ENCODE measurements at regions not wholly inside any gene's neighbourhood (a gene's known extent, or its start where the extent isn't known, plus 50 kb on each side); places are given as distances from the start of the nearest gene placed in this dataset.

DNA sequence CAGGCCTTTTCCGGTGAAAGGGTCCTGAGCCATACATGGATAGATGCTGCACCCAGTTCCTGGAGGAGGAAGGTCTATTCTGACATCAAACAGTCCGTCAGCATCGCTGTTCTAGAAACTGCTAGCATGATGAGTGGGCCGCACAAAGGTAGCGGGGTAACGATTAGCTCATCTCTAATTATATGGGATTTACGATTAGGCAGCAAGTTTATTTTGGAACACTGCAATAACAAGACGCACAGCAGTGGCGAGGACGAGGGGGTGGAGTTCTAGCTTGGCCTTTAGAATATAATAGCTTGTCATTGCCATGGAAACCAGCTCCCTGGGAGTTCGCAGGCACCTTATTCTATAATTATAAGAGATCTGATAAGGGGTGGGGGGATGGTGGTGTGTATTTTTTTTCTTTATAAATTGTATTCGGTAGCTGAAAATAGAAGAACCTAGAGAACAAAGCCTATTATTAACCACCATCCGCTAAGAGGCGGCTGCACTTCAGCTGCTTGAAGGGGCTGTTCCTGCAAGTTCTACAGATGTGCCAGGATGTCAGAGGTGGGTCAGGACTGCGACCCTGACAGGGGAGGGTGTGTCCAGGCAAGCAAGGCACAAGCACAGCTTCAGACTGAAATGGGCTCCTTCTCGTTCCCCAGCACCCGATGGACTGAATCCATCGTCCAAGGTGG, 311.0 kb downstream of the AGTPBP1 start:
- no peak for DNase-seq (ENCODE audit: low read depth, low spot score)

GRCh38 chr9:85428230-85428629, 313.5 kb downstream of the AGTPBP1 start:
- DNase-seq (ENCODE audit: low read depth, low spot score), result no peak

DNA sequence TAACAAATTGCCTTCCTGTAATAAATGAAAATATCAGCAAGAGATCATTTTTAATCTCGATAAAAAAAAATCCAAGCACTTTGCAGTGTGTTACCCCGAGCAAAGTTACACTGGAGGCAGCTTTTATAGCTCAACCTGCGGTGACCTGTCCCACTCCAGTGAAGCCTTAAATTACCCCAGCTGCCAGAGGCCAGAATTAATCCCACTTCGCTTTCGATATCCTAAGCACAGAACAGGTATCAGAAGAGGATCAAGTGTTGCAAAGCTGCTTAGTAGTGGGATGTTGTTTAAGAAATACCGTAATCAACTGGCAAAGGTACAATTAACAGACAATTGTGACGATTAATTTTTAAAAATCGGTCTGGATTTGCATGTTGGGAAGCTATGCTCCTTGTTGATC, 314.0 kb downstream of the AGTPBP1 start:
- DNase-seq (ENCODE audit: low read depth, low spot score), result no peak

DNA sequence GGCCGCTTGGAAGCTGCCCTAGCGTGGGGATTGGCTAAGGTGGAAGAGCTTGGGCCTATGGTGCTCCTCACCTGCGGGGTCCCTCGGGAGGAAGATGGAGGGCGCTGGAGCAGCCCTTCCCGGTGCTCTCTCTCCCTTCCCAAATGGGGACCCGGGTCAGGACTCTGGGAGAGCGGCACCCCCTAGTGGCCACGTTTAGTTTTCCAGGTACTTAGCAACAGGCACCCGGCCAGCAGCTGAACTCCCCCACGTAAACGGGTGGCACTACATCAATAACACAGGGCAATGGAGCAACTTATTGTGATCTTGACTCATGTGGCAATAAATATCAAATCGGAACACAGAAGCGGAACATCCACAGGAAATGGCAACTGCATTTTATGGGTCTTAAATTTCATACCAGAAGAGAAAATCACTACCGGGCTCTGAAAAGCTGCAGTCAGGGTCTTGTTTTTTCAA, 316.6 kb downstream of the AGTPBP1 start:
- DNase-seq (ENCODE audit: low read depth, low spot score), result peak; percentile 87

GRCh38 chr9:85423422-85423821, 318.3 kb downstream of the AGTPBP1 start:
- DNase-seq (ENCODE audit: low read depth, low spot score), result no peak

- no peak for DNase-seq (ENCODE audit: low read depth, low spot score)
These were observed 320.1 kb downstream of the AGTPBP1 start for GRCh38 chr9:85421641-85422040.

GRCh38 chr9:85420750-85421149, 321.0 kb downstream of the AGTPBP1 start:
- DNase-seq (ENCODE audit: low read depth, low spot score), result peak; percentile 68

- DNase-seq (ENCODE audit: low read depth, low spot score), result no peak
These were observed 324.1 kb downstream of the AGTPBP1 start for GRCh38 chr9:85417674-85418073.

DNA sequence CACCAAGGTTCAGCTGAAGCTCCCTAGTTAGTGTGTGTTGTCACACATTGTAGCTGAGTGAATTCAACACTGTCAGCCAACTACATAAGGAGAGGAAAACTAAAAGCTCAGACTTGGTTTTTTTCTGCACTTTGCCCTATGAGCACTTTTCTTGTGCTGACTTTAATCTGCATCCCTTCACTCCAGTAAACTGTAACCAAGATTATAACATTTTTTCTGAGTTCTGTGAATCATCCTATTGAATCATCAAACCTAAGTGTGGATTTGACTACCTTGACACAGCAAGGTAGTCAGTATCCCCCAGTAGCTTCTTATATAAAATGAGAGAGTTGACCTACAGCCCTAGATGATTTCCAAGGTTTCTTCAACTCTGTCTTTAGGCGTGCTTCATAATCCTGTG, 325.0 kb downstream of the AGTPBP1 start:
- no peak for DNase-seq (ENCODE audit: low read depth, low spot score)

DNA sequence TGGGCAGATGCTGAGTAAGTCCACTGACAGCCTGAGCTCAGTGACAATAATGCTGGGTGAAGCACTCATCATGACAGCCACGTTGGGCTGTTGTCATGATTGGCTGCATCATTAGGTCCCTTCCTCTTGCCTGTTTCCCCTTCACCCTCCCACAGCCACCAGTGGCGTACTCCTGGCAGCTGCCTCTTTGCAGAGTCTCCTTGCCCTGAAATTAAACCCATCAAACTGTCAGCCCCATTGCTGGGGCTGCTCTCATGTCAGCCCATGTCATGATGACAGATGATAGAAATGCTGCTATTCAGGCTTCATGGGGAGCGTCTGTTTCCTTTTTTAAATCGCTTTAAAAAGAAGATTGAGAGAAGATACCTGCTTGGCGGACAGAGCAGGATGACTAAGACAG, 327.4 kb downstream of the AGTPBP1 start:
- no peak for DNase-seq (ENCODE audit: low read depth, low spot score)

DNA sequence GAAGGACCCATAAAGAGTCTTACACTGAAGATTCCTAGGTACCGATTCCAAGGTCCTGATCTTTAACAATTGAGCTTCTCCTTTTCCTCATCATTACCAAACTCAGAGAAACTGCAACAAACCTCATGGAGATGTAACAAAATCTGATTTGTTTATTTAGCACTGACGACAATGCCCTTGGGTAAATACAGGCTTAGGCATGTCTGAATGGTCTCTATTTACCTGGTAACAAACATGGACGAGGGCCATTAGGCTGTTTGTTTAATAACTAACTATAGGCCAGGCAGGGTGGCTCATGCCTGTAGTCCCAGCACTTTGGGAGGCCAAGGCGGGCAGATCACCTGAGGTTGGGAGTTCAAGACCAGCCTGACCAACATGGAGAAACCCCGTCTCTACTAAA, 333.3 kb downstream of the AGTPBP1 start:
- no peak for DNase-seq (ENCODE audit: low read depth, low spot score)

DNA sequence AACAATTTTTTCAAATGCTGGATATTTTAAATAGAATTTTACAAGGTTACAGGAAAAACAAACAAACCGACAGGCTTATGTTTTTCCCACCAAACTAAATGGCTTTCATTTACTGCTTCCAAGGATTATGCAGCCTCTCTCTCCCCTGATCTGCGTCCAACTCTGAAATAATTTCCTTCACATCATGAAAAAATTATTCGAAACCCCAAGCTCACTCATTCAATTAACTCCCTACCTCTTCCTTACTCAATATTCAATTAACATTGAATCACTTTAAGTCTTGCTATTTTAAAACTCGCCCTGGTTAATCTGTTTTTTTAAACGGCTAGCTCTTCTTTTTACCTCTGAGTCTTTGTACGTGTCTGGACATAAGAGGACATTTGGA, 336.2 kb downstream of the AGTPBP1 start:
- no peak for DNase-seq (ENCODE audit: low read depth, low spot score)

- no peak for DNase-seq (ENCODE audit: low read depth, low spot score)
These were observed 336.7 kb downstream of the AGTPBP1 start for GRCh38 chr9:85404911-85405565.

DNA sequence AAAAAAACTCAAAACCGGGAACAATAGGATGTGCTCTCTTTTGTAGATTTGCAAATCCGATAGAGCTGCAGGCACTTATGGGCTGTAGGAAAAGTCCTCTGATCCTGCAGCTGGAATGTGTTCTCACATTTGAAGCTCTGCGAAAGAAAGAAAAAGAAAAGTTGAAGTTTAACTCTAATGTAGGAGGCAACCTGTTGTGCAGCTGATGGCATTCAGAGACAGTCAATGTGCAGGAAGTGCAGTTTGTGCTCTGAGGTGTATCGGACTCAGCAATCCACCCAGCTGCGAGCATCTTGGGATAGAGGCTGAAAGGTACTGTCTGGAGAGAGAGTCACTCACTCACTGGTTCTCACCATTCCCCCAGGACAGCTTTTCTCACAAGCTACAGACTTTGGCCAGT, 339.2 kb downstream of the AGTPBP1 start:
- no peak for DNase-seq (ENCODE audit: low read depth, low spot score)

DNA sequence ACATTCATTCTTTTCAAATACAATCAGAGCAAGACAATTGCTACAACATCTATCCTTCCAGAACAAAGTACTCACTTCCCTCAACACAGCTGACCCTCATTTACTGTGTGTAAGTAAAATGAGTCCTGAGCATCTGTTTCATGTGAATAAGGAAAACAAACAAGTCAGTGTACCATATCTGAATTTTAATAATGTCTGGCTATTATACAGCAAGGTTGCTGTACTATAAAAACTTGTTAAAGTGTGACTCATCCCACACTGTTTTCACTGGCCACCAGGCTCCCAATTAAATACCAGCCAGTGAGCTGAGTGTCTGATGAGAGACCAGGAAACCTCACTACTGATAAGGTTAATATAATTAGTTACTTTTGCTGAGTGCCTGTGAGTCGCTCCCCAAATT, 339.8 kb downstream of the AGTPBP1 start:
- no peak for DNase-seq (ENCODE audit: low read depth, low spot score)

DNA sequence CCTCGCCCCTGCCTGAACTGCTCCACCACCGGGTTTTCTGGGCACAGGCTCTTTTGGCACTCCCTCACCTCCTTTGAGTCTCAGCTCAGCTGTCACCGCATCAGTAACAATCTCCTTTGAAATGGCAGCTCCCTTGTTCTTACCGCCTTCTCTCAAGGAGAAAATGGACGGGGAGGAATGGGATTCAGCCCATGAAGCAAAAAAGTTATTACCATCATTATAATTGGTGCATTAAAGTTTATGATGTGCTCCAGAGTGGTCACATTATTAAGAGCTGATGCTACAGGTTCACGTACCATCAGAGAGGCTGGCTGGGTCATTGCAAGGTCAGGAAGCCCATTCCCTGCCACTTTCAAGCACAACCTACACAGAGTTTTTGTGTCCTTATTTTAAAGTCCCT, 344.7 kb downstream of the AGTPBP1 start:
- DNase-seq (ENCODE audit: low read depth, low spot score), result no peak

DNA sequence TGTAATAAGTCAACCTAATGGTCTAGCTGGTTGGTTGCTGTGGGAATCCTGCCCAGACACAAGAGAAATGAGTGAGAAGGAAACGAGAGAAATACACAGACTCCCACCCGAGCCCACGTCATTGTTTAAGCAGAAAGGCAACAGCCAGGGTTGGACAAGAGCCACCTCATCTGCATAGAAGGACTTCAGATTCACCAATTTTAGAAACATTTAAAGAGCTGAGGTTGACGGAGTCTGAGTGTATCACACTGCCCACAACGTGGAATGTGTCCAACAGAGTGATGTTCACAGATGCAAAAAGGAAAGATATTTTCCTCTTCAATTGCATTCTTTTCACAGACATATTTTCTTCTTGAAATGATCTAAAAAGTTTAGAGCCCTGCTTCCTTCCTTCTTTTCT, 349.5 kb downstream of the AGTPBP1 start:
- no peak for DNase-seq (ENCODE audit: low read depth, low spot score)

DNA sequence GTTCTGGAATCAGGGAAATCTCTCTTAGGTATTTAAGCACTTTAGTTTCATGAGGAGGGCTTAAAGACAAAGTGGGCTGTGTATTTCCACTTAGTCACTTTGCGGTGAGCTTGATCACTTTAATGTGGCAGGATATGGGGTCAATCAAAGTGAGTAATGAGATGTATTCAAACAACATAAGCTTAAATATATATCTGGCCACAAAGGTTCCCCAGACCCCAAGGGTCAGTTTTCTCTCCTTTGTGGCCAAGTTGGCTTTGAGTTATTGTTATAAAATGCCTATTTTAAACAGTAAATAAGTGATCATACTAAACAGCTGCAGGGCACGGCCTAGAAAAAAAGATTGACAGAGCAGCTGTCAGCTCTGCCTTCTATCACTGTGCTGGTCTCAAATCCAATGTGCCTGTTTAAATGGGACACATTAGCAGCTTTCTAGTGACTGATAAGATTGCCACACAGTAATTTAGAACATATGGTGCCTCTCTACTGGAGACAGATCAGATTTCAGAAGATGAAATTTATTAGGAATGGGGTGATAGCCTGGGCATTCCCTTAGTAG, 363.9 kb downstream of the AGTPBP1 start:
- no peak for DNase-seq (ENCODE audit: low read depth, low spot score)

- no peak for DNase-seq (ENCODE audit: low read depth, low spot score)
These were observed 373.0 kb downstream of the AGTPBP1 start for GRCh38 chr9:85368781-85369180.

DNA sequence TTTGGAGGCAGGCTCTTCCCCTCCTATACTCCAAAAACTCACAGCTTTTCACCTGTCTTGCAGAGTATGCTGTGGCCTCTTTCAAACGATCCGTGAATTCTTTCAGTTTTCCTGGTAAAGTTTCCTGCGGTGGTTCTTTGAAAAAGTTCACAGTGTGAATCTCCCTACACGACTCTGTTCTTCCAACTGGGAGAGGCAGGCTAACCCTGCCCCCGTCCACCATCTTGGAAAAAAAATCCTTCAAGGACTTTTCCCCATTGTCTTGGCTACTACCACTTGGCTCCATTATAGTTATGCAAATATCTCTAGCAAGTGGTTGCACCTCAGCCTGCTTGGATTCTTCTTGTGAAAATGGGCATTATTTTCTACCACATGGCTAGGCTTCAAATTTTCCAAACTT, 382.6 kb downstream of the AGTPBP1 start:
- DNase-seq (ENCODE audit: low read depth, low spot score), result no peak

DNA sequence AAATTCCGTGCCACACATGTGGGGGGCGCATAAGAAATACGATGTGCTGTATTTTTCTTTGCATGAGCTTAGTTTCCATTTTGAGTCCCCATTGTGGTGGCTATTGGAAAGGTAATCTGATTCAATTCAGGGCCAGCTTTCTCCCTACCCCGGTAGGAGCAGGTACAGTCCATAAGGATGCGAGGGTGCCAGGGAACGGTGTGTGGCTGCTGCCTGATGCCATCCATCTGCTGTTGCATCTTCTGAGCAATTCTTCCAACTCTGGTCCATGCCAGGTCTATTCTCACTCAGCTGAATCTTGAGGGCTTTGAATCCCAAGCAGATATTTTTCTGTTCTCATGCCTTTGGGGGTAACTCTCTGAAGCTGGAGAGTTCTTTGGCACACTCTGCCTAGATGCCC, 392.7 kb downstream of the AGTPBP1 start:
- no peak for DNase-seq (ENCODE audit: low read depth, low spot score)

DNA sequence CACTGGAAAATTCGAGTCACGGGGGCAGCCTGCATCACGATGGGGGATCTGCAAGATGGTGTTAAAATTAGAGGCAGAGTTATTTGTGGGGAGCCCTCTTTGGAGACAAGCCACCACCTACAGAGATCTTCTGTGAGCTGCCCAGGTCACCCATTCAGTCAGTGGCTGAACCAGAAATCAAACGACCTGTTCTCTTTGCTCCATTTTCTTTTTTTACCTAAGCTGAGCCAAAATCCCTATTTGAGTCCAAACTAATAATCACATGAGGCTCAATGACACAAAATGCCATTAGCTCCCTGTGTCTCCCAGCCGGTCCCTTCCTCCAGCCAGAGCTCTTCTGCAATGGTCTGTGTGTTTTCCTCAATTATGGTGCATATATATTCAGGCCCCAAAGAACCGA, 394.2 kb downstream of the AGTPBP1 start:
- no peak for DNase-seq (ENCODE audit: low read depth, low spot score)

DNA sequence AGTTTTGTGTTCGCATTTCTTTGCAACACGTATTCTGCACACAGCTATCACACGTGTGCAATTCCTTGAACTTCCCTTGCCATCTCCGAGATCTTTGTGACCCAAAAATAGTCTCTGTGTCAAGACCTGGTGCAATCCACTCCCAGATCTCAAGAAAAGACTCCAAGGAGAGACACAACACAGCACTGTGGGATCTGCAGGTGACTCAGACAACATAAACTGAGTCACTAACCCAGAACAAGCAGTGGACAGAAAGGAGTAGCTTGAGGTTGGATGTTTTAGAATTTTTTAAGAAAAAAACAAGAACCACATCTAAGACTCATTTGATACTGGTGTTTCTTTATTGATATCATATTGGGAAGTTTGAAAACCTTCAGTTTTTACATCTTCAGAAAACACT, 396.9 kb downstream of the AGTPBP1 start:
- no peak for DNase-seq (ENCODE audit: low read depth, low spot score)

Data from ELF-1 (cell line).